Endothelial cell of umbilical vein (primary cell): ENCODE measurements at regions not wholly inside any gene's neighbourhood (a gene's known extent, or its start where the extent isn't known, plus 50 kb on each side); places are given as distances from the start of the nearest gene placed in this dataset.

Experiments
- EZH2 ChIP-seq: IDR thresholded peaks from 2 replicates; pipeline ENCODE4 v1.6.1; 2012; ENCODE audit warnings: borderline replicate concordance, low read depth, mild to moderate bottlenecking, moderate library complexity, low read length, inconsistent platforms; ENCODE audit not compliant: severe bottlenecking
- FOS ChIP-seq: IDR thresholded peaks from 2 replicates; pipeline ENCODE4 v1.6.1; 2011; ENCODE audit warnings: mild to moderate bottlenecking, low read length, moderate library complexity, borderline replicate concordance; ENCODE audit not compliant: insufficient read depth
- JUN ChIP-seq: IDR thresholded peaks from 2 replicates; pipeline ENCODE4 v1.6.1; 2011; ENCODE audit warnings: borderline replicate concordance, low read depth; ENCODE audit not compliant: insufficient read length, insufficient read depth
- POLR2A ChIP-seq: IDR thresholded peaks from 2 replicates; pipeline ENCODE4 v1.6.1; 2012; ENCODE audit warnings: low read depth, mild to moderate bottlenecking, control low read depth, low read length
- POLR2AphosphoS5 ChIP-seq: IDR thresholded peaks from 2 replicates; pipeline ENCODE4 v1.6.1; 2012; ENCODE audit warnings: low read depth, mild to moderate bottlenecking, control low read depth, low read length, moderate library complexity; ENCODE audit not compliant: insufficient read depth
- TF ChIP-seq, protein P1 (sequence below), 2 donors: IDR thresholded peaks; 1 replicate in 1 of 2; 2 replicates in 1 of 2; pipeline ENCODE4 v1.5.1; 2011; ENCODE audit warnings: low read length in 2 of 2, mild to moderate bottlenecking in 2 of 2, moderate library complexity in 2 of 2, control low read depth in 1 of 2, inconsistent platforms in 1 of 2, low read depth in 1 of 2; ENCODE audit not compliant: insufficient read depth in 1 of 2; ENCODE audit errors: extremely low read depth in 1 of 2
- TF ChIP-seq, protein P2 (sequence below): IDR thresholded peaks from 2 replicates; pipeline ENCODE4 v1.6.1; 2011; ENCODE audit not compliant: insufficient read depth, insufficient read length

DNA sequence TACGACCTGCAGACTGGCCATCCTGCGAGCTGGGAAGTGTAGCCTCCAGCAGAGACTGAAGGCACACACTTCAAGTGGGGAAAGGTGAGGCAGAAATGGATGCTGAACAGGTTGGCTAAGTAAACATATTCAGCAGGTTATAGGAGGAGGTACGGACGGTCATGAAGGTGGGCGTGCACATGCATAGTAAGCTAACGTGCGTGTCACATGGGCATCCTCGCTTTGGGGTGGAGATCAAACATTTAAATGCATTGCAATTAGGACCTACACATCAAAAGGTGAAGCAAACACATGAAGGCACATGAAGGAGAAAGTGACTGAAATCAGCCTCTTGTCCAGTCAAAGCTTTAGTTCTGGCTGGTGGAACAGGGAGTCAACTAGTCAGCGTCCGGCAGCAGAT, 305.6 kb upstream of the EXOC2 start:
- TF ChIP-seq, protein P1, sequence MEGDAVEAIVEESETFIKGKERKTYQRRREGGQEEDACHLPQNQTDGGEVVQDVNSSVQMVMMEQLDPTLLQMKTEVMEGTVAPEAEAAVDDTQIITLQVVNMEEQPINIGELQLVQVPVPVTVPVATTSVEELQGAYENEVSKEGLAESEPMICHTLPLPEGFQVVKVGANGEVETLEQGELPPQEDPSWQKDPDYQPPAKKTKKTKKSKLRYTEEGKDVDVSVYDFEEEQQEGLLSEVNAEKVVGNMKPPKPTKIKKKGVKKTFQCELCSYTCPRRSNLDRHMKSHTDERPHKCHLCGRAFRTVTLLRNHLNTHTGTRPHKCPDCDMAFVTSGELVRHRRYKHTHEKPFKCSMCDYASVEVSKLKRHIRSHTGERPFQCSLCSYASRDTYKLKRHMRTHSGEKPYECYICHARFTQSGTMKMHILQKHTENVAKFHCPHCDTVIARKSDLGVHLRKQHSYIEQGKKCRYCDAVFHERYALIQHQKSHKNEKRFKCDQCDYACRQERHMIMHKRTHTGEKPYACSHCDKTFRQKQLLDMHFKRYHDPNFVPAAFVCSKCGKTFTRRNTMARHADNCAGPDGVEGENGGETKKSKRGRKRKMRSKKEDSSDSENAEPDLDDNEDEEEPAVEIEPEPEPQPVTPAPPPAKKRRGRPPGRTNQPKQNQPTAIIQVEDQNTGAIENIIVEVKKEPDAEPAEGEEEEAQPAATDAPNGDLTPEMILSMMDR (IDR thresholded peaks at IDR 0.05; ENCODE audit: extremely low read depth in 1 of 2, insufficient read depth in 1 of 2, low read depth in 1 of 2, low read length in 2 of 2): no peak
- TF ChIP-seq EZH2 (no peak), POLR2AphosphoS5 (no peak), POLR2A (no peak), FOS (no peak), JUN (no peak)
- TF ChIP-seq, protein P2, sequence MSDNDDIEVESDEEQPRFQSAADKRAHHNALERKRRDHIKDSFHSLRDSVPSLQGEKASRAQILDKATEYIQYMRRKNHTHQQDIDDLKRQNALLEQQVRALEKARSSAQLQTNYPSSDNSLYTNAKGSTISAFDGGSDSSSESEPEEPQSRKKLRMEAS: no peak
